HG02840 (cell line): ENCODE measurements at regions not wholly inside any gene's neighbourhood (a gene's known extent, or its start where the extent isn't known, plus 50 kb on each side); places are given as distances from the start of the nearest gene placed in this dataset.
"Not testable (repeated sequence)": the region's sequence is repeated elsewhere in the genome, so short reads cannot be mapped to it uniquely, and the experiment has no call there.

Experiments used
- ATAC-seq: cut with Tn5 transposase; IDR thresholded peaks from one replicate; pipeline ENCODE4 v1.9.1; 2021; ENCODE audit warnings: mild to moderate bottlenecking, moderate library complexity, moderate number of reproducible peaks; ENCODE audit not compliant: unreplicated experiment, low FRiP score

DNA sequence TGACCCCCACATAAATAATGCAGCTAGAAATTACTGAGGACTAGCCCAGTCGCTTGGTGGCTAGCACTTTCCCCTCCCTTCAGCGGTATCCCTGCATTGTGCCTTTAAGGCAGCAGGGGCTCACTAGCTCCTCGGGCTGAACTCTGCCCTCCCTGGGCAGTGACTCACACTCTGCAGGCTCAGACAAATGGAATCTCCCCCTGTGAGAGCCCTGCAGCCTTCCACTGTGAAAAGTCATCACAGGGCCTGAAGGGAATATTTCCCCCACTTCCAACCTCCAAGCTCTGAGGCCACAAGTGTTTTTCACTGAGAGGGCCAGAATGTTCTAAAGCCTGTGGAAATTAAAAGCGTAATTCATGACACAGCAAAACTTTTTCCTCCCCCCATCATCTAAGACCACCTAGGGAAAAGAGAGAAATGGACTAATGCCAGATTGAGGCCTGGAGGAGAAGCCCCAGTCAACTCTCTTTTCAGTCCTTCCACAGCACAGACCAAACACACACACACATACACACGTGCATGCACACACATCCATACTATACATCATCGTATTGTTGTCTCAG, 93.6 kb upstream of the COL1A2 start:
- ATAC-seq, result no peak

DNA sequence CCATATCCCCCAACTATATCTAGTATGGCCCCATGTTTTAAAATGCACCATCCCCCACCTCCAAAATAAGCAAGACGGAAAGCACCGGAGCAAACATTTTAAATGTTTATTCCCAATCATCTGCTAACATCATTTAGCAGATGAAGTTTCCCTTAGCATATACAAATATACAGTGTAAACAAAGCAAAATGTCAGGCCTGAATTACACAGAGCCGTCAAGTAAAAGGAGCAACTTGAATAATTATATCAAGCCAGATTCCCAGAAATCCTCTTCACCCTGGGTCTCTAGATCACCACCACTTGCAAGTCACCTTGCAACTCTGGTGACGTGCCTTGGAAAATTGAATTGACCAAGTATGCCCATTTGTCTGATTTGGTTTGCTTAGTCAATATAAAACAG, 91.6 kb upstream of the COL1A2 start:
- no peak for ATAC-seq

DNA sequence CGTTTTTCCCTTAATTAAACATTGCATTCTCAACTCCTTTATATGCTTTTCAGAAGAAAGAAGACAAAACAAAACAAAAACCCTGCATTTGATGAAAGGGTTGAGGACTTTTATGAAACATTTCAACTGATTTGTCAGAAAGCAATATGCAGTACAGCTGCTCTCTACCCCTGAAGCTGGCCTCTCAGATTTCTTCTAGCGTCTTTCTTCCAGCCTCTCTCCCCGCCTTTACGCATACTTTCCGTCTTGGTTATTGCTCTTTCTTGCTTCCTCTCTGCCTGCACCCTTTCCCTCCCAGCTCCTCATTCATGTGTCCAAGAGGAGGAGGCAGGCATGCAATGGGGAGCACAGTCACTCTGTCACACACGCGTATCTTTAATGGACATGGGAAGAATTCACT, 91.0 kb upstream of the COL1A2 start:
- ATAC-seq, result no peak

DNA sequence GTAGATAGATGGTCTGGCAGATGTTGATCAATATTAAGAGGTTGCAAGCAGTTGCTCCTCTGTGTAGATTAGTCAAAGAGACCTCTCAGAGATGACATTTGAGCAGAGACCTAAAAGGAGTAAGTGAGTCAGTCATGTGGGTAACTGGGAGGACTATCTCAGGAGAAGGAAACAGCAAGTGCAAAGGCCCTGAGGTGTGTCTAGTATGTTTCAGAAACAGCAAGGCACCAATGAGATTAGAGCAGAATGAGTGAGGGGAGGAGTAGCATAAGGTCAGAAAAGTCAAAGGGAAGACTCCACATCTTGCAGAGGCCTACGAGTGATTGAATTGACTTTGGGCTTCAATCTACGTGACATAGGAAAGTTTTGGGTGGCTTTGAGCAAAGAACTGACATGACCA, 89.8 kb upstream of the COL1A2 start:
- no peak for ATAC-seq

DNA sequence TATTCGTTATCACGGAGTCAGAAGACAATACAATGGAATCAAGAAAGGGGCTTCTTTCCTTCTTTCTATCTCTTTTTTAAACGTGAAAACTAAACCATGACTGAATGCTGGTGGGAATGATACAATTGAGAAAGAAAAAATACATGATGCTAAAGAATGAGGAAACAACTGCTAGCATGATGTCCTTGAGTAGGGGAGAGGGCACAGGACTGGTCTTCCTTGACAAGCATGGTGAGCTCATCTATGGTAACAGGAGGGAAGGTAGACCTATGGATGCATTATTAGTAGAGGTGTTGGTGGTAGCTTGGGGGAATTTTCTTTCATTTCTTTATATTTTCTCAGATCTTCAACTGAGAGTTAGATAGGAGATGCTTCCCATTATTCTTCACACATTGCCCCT, 88.9 kb upstream of the COL1A2 start:
- ATAC-seq, result no peak

DNA sequence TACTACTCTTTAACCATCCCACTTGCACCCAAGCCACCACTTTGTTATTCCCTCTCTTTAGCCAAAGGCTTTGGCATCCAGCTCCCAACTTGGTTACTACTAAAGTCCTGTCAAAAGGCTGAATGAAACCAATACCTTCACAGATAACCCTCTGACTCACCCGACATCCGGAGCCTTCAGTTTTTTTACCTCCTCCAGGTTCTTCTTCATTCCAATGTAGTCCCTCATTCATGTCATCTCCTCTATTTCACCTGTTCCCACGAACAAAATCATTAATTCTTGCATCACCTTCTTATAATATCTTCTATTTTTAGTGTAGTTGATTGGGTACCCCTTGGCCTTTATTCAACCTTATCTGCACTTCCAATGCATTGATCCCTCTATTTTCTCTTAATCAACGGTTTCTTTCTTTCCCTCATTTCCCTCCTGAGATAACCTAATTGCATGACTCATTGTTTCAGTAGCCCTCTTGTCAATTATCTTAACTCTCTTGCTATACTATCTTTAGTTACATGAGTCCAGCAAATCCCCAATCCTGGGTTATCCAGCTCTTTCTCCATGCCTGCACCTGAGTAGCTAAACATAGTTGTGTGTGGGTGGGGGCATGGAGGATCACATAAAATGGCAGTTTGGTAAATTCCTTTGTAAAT, 87.2 kb upstream of the COL1A2 start:
- no peak for ATAC-seq

DNA sequence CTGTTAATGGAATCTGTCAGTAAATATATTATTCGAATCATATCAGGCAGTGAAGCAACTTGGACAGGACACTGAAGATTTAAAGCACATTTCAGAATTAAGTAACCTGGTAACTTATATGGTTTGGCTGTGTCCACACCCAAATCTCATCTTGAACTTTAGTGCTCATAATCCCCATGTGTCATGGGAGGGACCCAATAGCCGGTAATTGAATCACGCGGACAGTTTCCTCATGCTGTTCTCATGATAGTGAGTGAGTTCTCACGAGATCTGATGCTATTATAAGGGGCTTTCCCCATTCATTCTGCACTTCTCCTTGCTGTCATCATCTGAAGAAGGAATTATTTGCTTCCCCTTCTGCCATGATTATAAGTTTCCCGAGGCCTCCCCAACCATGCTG, 83.2 kb upstream of the COL1A2 start:
- ATAC-seq, result no peak

DNA sequence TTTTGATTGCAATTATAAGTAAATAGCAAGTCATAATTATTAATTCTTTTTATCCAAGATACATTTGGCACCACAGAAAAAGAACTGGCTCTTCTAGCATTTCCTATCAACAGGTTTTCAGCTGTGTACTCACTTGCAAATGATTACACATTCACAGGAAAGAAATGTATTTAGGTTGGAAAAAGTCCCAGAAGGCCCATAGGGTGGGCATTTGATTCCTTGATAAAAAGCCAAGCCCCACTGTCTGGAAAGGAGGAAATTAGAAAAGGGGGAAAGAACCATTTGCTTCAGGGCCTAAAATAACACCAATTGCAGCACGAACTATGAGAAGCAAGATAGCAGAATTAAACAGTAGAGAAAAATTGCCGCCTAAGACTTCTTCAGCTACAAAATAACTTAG, 80.8 kb upstream of the COL1A2 start:
- no peak for ATAC-seq

DNA sequence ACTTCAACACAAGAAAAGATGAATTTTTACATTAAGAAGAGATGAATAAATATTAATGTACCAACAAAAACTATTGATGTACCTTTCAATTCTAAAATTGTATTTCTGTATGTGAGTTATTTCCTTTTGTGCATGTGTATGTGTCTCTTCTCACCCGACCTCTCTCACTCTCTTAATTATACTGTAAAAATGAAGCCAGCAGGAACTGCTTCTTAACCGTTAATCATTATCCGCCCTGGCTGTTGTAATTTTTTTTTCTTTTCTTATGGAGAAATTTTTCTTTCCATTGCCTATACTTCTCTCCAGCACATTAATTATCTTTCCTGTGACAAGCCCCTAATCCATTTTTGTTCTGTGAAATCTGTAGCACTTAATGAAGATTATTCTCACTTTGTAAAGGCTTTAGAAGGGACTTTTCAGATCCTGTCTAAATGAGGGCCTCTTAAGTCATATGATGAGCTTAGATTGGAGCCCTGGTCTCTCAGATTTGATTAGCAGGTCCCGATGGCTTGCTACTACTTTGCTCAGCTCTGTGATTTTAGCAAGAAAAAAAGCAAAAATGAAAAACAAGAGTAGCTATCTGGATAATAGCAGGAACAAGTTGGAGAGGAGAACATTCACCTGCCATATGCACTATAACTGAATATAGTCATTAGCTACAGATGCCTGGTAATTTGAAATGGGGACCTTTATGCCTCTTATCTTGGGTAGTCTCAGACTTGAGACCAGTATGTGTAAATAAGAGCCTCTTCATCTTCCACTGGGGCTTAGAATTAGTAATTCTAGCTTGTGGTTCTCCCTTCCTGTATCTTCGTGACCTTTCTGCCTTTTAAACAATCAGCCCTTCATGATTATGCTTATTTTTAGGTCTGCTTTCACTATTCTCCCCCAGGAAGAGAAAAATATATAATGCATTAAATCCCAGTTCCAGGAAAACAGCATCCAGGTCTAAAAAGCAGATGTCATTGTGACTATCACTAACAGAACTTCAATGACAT, 80.0 kb upstream of the COL1A2 start:
- ATAC-seq, result no peak

DNA sequence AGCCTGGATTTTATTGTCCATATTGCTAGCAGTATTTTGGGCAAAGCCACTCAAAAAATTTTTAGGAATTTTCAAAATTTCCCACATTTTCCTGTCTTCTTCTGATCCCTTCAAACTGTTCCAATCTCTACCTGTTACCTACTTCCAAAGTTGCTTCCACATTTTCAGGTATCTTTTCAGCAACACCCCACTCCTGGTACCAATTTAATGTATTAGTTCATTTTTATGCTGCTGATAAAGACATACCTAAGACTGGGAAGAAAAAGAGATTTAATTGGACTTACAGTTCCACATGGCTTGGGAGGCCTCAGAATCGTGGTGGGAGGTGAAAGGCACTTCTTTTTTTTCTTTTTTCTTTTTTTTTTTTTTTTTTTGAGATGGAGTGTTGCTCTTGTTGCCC, 73.6 kb upstream of the COL1A2 start:
- not testable (repeated sequence) for ATAC-seq

DNA sequence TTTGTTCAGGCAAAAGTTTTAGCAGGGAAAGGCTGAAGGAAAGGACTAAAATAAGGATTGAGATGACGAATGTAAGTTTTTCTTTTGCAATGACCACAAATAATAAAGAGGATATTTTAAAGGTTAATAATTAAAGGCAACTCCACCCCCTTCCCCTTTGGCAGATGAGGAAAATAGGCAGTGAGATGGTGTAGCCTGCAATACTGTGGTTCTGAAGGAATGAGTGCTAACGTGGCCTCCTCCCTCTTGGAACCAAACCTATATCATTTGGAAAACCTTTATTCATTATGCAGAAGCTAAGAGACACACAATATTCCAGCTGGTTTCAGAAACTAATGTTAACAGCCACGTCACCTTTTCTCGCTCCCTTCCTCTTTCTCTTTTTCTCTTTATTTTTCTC, 70.9 kb upstream of the COL1A2 start:
- no peak for ATAC-seq

DNA sequence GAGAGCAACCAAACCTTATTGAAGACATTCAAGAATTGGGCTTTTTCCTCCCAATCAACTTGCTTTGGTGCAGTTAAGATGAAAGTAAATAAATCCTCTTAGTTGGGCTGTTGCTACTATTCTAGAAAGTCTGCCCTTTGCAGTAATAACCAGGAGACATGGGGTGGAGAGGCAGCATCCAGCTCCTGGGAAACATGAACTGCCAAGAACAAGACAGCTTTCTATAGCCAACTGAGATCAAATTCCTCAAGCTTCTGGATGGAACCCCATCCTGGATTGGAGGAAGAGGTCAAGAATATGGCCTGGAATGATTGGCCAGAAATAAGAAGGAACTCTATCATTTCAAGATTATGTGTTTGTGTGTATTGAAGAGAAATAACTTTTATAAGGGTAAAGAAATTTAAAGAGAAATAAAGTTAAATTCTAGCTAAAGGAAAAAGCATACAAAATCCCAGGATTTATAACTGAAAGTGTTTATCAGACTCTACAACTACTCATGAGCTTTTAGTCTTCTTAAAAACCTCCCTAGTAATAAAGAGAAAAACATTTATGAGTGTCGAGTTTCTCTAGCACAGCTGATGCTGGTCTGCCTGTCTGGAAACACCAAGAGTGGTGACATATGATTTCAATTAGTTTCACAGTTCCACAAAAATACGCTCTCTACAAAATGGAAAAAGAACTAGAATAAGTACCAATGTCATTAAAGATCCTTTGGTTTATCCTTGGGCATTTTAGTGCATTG, 70.1 kb upstream of the COL1A2 start:
- ATAC-seq, result no peak

DNA sequence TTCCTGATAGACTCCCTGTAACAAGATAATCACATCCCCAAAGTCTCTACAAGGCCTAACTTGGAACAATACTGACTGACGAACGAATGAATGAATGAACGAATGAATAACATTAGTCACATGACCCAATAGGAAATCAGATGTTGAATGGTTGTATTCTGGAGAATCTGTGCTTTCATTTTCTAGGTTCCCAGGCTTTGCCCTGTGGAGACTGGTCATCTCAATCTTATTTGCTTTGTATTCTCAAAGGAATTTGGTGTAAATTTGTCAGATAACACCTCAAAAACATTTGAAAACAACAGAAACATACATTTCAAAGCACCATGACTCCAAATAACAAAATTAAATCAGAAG, 69.6 kb upstream of the COL1A2 start:
- ATAC-seq, result no peak

DNA sequence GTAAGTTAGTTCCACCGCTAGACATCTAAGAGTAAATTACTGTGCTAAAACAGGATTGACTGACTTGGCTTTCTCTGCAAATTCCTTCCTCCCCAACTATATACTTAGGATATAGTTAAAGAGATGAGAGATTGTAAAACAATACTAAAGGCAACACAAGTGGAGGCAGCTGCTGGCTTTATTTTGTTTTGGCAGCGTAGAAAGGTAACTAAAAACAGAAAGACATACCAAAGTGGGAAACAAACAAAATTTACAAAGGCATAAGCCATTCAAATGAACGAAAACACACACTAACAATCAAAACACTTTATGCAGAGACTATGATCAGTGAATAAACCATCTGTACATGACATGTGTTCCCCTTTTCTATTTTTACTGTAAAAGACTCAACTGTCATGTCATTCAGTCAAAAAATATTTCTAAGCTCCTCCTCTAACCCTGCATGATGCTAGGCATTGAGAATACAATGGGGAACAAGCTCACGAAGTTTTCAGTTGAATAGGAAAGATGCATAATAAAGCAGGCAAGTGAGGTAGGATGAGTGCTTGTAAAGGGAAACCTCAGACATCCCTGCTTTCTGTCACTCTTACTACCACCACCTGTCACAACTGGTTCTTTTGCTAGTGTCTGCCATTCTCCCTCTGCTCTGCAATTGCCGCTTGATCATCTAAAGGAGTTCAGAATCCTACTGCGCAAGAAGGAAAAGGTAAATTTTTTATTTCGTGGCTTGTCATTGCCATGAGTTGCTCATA, 64.2 kb upstream of the COL1A2 start:
- no peak for ATAC-seq

DNA sequence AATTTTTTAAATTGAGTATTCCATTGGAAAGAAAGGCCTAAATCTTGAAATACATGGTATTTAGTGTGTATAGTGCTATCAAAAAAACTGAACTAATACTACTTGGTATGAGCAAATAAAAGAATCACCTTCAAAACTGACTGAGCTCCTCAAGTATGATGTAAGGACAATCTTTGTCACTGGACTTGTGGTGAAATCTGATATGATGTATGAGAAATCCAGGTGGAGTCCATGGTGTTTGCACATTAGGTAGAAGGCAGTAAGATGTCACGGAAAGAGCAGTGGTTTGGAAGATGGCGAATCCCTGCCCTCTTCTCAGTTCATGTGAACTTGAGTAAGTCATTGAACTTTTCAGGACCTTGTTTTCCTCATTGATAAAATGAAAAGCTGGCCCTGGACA, 62.1 kb upstream of the COL1A2 start:
- ATAC-seq, result no peak

DNA sequence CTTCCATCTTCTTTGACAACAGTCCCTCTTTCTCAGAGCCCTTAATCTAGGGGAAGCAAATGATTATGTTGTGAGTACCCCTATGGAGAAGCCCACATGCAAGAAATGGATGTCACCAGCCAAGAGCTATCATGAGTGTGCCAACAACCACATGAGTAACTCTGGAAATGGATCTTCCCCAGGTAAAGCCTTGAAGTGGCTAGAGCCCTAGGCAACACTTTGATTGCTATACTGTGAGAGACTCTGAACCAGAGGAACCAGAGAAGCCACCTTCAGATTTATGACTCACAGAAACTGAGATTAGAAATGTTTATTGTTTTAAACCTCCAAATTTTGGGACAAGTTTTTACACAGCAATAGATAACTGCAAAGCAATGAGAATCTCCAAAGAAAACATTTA, 60.9 kb upstream of the COL1A2 start:
- ATAC-seq, result no peak

DNA sequence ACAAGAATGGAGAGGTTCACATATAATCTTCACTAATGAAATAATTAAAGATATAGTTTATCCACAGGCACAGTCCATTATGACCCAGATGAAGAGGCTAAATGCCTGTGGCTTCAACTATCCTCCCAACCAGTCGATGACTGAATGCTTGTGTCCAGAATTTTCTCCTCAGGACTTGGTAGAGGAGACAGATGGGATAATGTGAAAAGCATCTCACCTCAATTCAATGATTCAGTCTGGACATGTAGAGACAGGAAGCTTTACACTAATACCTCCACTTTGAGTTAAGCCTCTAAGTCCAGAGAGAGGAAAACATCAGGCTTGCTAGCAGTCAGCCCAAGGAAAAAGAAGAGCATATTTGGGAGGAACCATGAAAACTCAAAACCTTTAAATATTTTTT, 59.1 kb upstream of the COL1A2 start:
- no peak for ATAC-seq

DNA sequence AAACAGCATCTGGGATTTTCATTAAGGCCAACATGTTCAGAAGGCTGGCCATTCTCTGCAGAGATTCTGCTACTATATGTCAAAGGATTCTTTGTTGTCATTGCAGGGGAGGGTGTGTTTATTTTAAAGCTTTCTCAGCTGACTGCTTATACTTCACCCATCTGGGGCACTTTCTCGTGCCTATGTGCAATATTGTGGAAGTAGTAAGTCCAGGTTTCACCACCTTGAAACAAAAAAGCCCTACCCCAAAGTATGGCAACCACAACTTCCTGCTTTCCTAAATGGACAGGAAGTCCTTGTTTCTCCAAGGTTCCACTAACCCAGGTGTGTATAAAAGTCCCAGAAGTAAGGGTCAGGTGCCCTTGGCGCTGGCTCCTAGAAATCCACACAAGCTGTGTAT, 58.7 kb upstream of the COL1A2 start:
- no peak for ATAC-seq

DNA sequence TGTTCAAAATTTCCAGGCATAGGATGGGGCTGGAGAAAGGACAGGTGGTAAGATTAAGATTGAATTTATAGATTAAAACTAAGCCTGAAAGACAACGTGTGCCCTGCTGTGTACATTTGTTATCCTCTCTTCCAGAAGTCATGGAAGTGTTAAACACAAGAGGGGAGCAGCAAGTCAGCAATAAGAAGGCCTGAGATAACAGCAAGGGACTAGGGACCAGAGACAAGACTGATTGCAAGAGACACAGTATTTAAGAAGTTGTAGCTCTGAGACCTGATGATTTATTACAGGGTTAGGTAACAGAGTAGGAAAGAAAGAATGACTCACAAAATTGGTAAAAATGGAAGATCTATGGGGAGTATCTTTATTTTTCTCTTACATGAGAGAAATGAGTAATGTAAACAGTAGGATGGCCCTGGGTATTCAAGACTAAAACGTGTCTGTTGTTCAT, 55.7 kb upstream of the COL1A2 start:
- no peak for ATAC-seq

DNA sequence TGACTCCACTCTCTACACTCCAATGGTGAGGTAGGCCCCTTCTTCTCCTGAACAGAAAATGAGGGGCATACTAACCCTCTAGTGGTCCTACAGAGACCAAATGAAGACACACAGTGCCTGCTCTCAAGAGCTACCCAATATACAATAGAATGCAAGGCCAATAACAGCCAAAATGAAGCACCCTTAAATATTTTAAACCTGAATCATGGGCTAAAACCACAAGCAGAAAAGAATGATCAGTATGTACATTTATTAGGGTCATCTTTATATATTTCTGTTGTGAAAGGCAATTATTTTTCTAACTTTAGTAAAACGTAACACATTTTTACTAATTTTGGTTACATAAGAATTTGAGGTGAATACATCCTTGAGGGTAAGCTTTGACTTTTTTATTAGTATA, 49.9 kb upstream of the COL1A2 start:
- no peak for ATAC-seq
